IMR-90 (cell line): ENCODE measurements at regions not wholly inside any gene's neighbourhood (a gene's known extent, or its start where the extent isn't known, plus 50 kb on each side); places are given as distances from the start of the nearest gene placed in this dataset.

Experiments
- ATAC-seq: fragments of 200-7000 bp; cut with Tn5 transposase; 2 replicates; pipeline ENCODE4 v1.9.1; 2020; ENCODE audit warnings: low read depth, mild to moderate bottlenecking, moderate library complexity
- BruUV-seq: library from RNA; stranded (reverse); fragments of 400-500 nt; replicated peaks from 2 replicates; lab custom pipeline; 2021; lab: Mats Ljungman, UMichigan
- CTCF ChIA-PET: fragments of 300-600 bp; formaldehyde crosslinking; extraction: SDS; loops from one replicate; lab custom pipeline; 2021; ENCODE audit warnings: antibody characterized with exemption; lab: Yijun Ruan, JAX
- POLR2A ChIA-PET: fragments of 300-600 bp; sonication (Branson Sonifier 250); formaldehyde crosslinking; loops from one replicate; lab custom pipeline; 2022; ENCODE audit warnings: antibody characterized with exemption; ENCODE audit not compliant: unreplicated experiment; lab: Charles Lee
- DNase-seq: peaks from one replicate; pipeline ENCODE4 v3.0.0; 2013
- H2AFZ ChIP-seq: replicated peaks from 2 replicates; pipeline ENCODE3; 2013; ENCODE audit warnings: low read length, mild to moderate bottlenecking; ENCODE audit not compliant: poor library complexity
- H2AK5ac ChIP-seq: 2 replicates; pipeline ENCODE4 v1.6.1; 2013; ENCODE audit warnings: low read depth, low read length, inconsistent platforms
- H2AK9ac ChIP-seq: replicated peaks from 2 replicates; pipeline ENCODE3; 2013; ENCODE audit warnings: mild to moderate bottlenecking, low read depth, low read length, moderate library complexity; ENCODE audit not compliant: poor library complexity
- H2BK120ac ChIP-seq: 2 replicates; pipeline ENCODE4 v1.6.1; 2013; ENCODE audit warnings: low read depth, low read length, inconsistent platforms
- H2BK15ac ChIP-seq: 3 replicates; pipeline ENCODE4 v1.6.1; 2013; ENCODE audit warnings: low read depth, low read length, inconsistent platforms
- H2BK20ac ChIP-seq: 2 replicates; pipeline ENCODE4 v1.6.1; 2013; ENCODE audit warnings: low read depth, mild to moderate bottlenecking, inconsistent platforms, low read length, moderate library complexity
- H2BK5ac ChIP-seq: 2 replicates; pipeline ENCODE4 v1.6.1; 2013; ENCODE audit warnings: mild to moderate bottlenecking, low read depth, low read length, inconsistent platforms; ENCODE audit not compliant: poor library complexity, severe bottlenecking
- H3K14ac ChIP-seq: replicated peaks from 2 replicates; pipeline ENCODE4 v1.6.1; 2013; ENCODE audit warnings: low read depth, low read length, inconsistent platforms
- H3K18ac ChIP-seq: 2 replicates; pipeline ENCODE4 v1.6.1; 2013; ENCODE audit warnings: low read depth, low read length, control low read depth
- H3K23ac ChIP-seq: 2 replicates; pipeline ENCODE4 v1.6.1; 2013; ENCODE audit warnings: low read depth, low read length, inconsistent platforms
- H3K27ac ChIP-seq: 2 replicates; pipeline ENCODE4 v1.5.1; 2013; ENCODE audit warnings: mild to moderate bottlenecking, control low read depth, low read length; ENCODE audit not compliant: insufficient read depth
- H3K27me3 ChIP-seq: 2 replicates; pipeline ENCODE4 v1.6.1; 2013; ENCODE audit warnings: low read length; ENCODE audit not compliant: control insufficient read depth, insufficient read depth
- H3K36me3 ChIP-seq: 2 replicates; pipeline ENCODE4 v1.6.1; 2013; ENCODE audit warnings: low read length, mixed read lengths; ENCODE audit not compliant: control insufficient read depth, insufficient read depth
- H3K4ac ChIP-seq: 2 replicates; pipeline ENCODE4 v1.6.1; 2013; ENCODE audit warnings: low read depth, low read length, inconsistent platforms
- H3K4me1 ChIP-seq: 2 replicates; pipeline ENCODE4 v1.6.1; 2013; ENCODE audit warnings: low read length, mixed read lengths; ENCODE audit not compliant: control insufficient read depth, insufficient read depth
- H3K4me2 ChIP-seq: 2 replicates; pipeline ENCODE4 v1.6.1; 2013; ENCODE audit warnings: low read depth, mild to moderate bottlenecking, control low read depth, low read length, moderate library complexity
- H3K4me3 ChIP-seq: 2 replicates; pipeline ENCODE4 v1.5.1; 2013; ENCODE audit warnings: low read depth, mild to moderate bottlenecking, control low read depth, low read length, moderate library complexity; ENCODE audit not compliant: insufficient read depth
- H3K56ac ChIP-seq: 2 replicates; pipeline ENCODE4 v1.6.1; 2013; ENCODE audit warnings: low read length, inconsistent platforms; ENCODE audit not compliant: insufficient read depth; ENCODE audit errors: extremely low read depth
- H3K79me1 ChIP-seq, 2 experiments: 2 replicates each; pipeline ENCODE4 v1.6.1; 2013; ENCODE audit warnings: low read length in 2 of 2, inconsistent platforms in 1 of 2, low read depth in 1 of 2
- H3K9ac ChIP-seq: 2 replicates; pipeline ENCODE4 v1.6.1; 2013; ENCODE audit warnings: low read depth, low read length, control low read depth
- H3K9me1 ChIP-seq: 2 replicates; pipeline ENCODE4 v1.6.1; 2013; ENCODE audit warnings: low read length, inconsistent platforms; ENCODE audit not compliant: insufficient read depth
- H3K9me3 ChIP-seq: 2 replicates; pipeline ENCODE4 v1.6.1; 2013; ENCODE audit warnings: low read length; ENCODE audit not compliant: control insufficient read depth, insufficient read depth
- H4K20me1 ChIP-seq: 2 replicates; pipeline ENCODE4 v1.6.1; 2013; ENCODE audit warnings: low read length, inconsistent platforms; ENCODE audit not compliant: insufficient read depth
- H4K5ac ChIP-seq: 2 replicates; pipeline ENCODE4 v1.6.1; 2013; ENCODE audit warnings: mild to moderate bottlenecking, low read depth, low read length, control low read depth
- H4K8ac ChIP-seq, 2 experiments: 2 replicates each; pipeline ENCODE4 v1.6.1; 2013; ENCODE audit warnings: low read depth in 2 of 2, low read length in 2 of 2, control low read depth in 1 of 2, inconsistent platforms in 1 of 2
- H4K91ac ChIP-seq: 2 replicates; pipeline ENCODE4 v1.6.1; 2013; ENCODE audit warnings: low read depth, low read length, inconsistent platforms; ENCODE audit not compliant: insufficient read depth
- CHD1 ChIP-seq: IDR thresholded peaks from 2 replicates; pipeline ENCODE4 v1.6.1; 2012; ENCODE audit warnings: low read depth, low read length, improper control_type of control experiment
- ELK1 ChIP-seq: fragments of 150-350 bp; IDR thresholded peaks from 2 replicates; pipeline ENCODE4 v1.6.1; 2016; ENCODE audit warnings: low read depth, mild to moderate bottlenecking, low read length, moderate library complexity, borderline replicate concordance
- FOS ChIP-seq: fragments of 150-350 bp; IDR thresholded peaks from 2 replicates; pipeline ENCODE4 v1.6.1; 2016; ENCODE audit warnings: low read depth, low read length
- MAFK ChIP-seq: IDR thresholded peaks from 2 replicates; pipeline ENCODE4 v1.6.1; 2012; ENCODE audit warnings: low read depth, low read length, improper control_type of control experiment
- MXI1 ChIP-seq: IDR thresholded peaks from 2 replicates; pipeline ENCODE4 v1.6.1; 2012; ENCODE audit warnings: low read depth, mild to moderate bottlenecking, low read length, moderate library complexity, borderline replicate concordance
- NFE2L2 ChIP-seq: fragments of 150-350 bp; IDR thresholded peaks from 2 replicates; pipeline ENCODE4 v1.6.1; 2016; ENCODE audit warnings: low read depth, mild to moderate bottlenecking, low read length
- POLR2A ChIP-seq: IDR thresholded peaks from 2 replicates; pipeline ENCODE4 v1.6.1; 2012; ENCODE audit warnings: mild to moderate bottlenecking, low read depth, low read length
- RCOR1 ChIP-seq: IDR thresholded peaks from 2 replicates; pipeline ENCODE4 v1.6.1; 2012; ENCODE audit warnings: mild to moderate bottlenecking, low read length, improper control_type of control experiment; ENCODE audit not compliant: insufficient replicate concordance
- RFX5 ChIP-seq: IDR thresholded peaks from 2 replicates; pipeline ENCODE4 v1.8.0; 2012; ENCODE audit warnings: low read depth, mild to moderate bottlenecking, low read length, moderate library complexity
- SMC3 ChIP-seq: fragments of 150-350 bp; IDR thresholded peaks from 2 replicates; pipeline ENCODE4 v1.6.1; 2016; ENCODE audit warnings: low read depth, mild to moderate bottlenecking, antibody characterized with exemption, low read length, moderate library complexity
- USF2 ChIP-seq: fragments of 150-350 bp; IDR thresholded peaks from 2 replicates; pipeline ENCODE4 v1.6.1; 2017; ENCODE audit warnings: mild to moderate bottlenecking, antibody characterized with exemption, low read length, low read depth
- WGBS, 2 experiments: methylation state at CpG; one replicate each; pipeline versions ENCODE4 v1.1.5 to v1.1.7; 2013; ENCODE audit warnings: missing lambda C conversion rate in 2 of 2; ENCODE audit not compliant: insufficient read length in 1 of 2; ENCODE audit errors: extremely low coverage in 2 of 2; 5-methylcytosine and 5-hydroxymethylcytosine counted together
- dilution Hi-C: fragments of 300-500 bp; cut with HindIII; formaldehyde crosslinking; loops from one replicate; pipeline ENCODE4 v1.14.3; 2018; ENCODE audit warnings: low sequenced_read_pairs; ENCODE audit not compliant: unreplicated experiment
- in situ Hi-C: fragments of 300-500 bp; cut with MboI; formaldehyde crosslinking; loops from 3 replicates; pipeline ENCODE4 v1.14.3; 2019; ENCODE audit warnings: low sequenced_read_pairs, inconsistent platforms, mixed read lengths
- intact Hi-C: fragments of 100-400 bp; cut with micrococcal nuclease; formaldehyde crosslinking; loops from 2 replicates; pipeline ENCODE4 v1.10.0; 2022

GRCh38 chrX:149205081-149205480 lies 300.0 kb downstream of the IDS start:
- H2BK120ac ChIP-seq = no peak overlapping the region
- no peak overlapping the region for H3K27ac ChIP-seq
- DNase-seq (no peak), ATAC-seq (no peak)
- no peak overlapping the region for H3K18ac ChIP-seq
- H3K27me3 ChIP-seq = no peaks in the 10 kb centered on the region
- intact Hi-C loops (no loop called here), dilution Hi-C loops (no loop called here), in situ Hi-C loops (no loop called here)
- no peak overlapping the region for H3K4me2 ChIP-seq
- ChIA-PET CTCF (no interaction called here), POLR2A (no interaction called here)
- H2AK5ac ChIP-seq = no peak overlapping the region
- H2AFZ ChIP-seq = no peak overlapping the region
- no TSS peak for BruUV-seq
- TF ChIP-seq CHD1 = no peak
- no peak for TF ChIP-seq USF2
- TF ChIP-seq RFX5 = no peak
- TF ChIP-seq MXI1 = no peak
- no peak for TF ChIP-seq POLR2A
- TF ChIP-seq RCOR1 = no peak
- TF ChIP-seq FOS = no peak
- no peak for TF ChIP-seq SMC3
- no peak for TF ChIP-seq MAFK
- no peak for TF ChIP-seq ELK1
- no peak for TF ChIP-seq NFE2L2
- H4K5ac ChIP-seq = no peak overlapping the region
- no peak overlapping the region for H3K4ac ChIP-seq
- no CpG with 5 or more reads among the region's 3 CpGs for WGBS, 2 experiments
- H3K9me1 ChIP-seq = no peaks in the 10 kb centered on the region
- H3K23ac ChIP-seq = no peak overlapping the region
- H3K9ac ChIP-seq = no peak overlapping the region
- no peaks in the 10 kb centered on the region for H3K79me1 ChIP-seq
- H4K20me1 ChIP-seq = no peaks in the 10 kb centered on the region
- H2BK15ac ChIP-seq = no peak overlapping the region
- no peak overlapping the region for H4K8ac ChIP-seq
- H3K9me3 ChIP-seq = peaks cover 3% of the 10 kb centered on the region
- no peak overlapping the region for H3K56ac ChIP-seq
- H3K4me1 ChIP-seq = no peaks in the 10 kb centered on the region
- no peak overlapping the region for H2BK5ac ChIP-seq
- H3K14ac ChIP-seq = no peak overlapping the region
- no peak overlapping the region for H2BK20ac ChIP-seq
- H4K91ac ChIP-seq = no peak overlapping the region
- H3K4me3 ChIP-seq = no peak overlapping the region
- no peaks in the 10 kb centered on the region for H3K36me3 ChIP-seq
- H2AK9ac ChIP-seq = no peak overlapping the region
